ENCODE measurements at regions not wholly inside any gene's neighbourhood (a gene's known extent, or its start where the extent isn't known, plus 50 kb on each side); places are given as distances from the start of the nearest gene placed in this dataset.

- intact Hi-C loops (cut with micrococcal nuclease): no loop called here
- H3K4me1 Mint-ChIP-seq: no peaks in the 10 kb centered on the region
- 97% methylated on average over 5 of the region's 7 CpGs for WGBS (ENCODE audit: insufficient coverage)
- no peak overlapping the region for H3K9ac ChIP-seq (ENCODE audit: insufficient read depth, low read length, poor library complexity, severe bottlenecking)
- no peak overlapping the region for H3K27ac ChIP-seq (ENCODE audit: low read depth in 1 of 2, low read length in 2 of 2)
- H3K79me2 ChIP-seq (ENCODE audit: insufficient read depth, low read length): no peaks in the 10 kb centered on the region
- no peaks in the 10 kb centered on the region for H3K27me3 Mint-ChIP-seq (ENCODE audit: low read depth in 3 of 3)
- H3K27ac Mint-ChIP-seq: no peak overlapping the region
- no peak overlapping the region for H3K4me3 Mint-ChIP-seq
- H3K36me3 Mint-ChIP-seq: no peaks in the 10 kb centered on the region
- DNase-seq: no peak
- peaks cover 0 to 13% (median 6%) of the 10 kb centered on the region in 7 donors for H3K9me3 Mint-ChIP-seq
- H3K36me3 ChIP-seq (replicated peaks in 1 of 2; ENCODE audit: control insufficient read depth in 1 of 2, insufficient read depth in 2 of 2, low read length in 2 of 2): no peaks in the 10 kb centered on the region
- no peaks in the 10 kb centered on the region for H3K4me1 ChIP-seq (ENCODE audit: control insufficient read depth in 1 of 2, insufficient read depth in 2 of 2, low read length in 2 of 2)
- no peak overlapping the region for H2AFZ ChIP-seq (ENCODE audit: insufficient read depth, low read depth, low read length, poor library complexity, severe bottlenecking)
- H3K4me2 ChIP-seq (replicated peaks; ENCODE audit: extremely low read depth, low read length, poor library complexity, severe bottlenecking): no peak overlapping the region
- peaks cover 4 to 14% of the 10 kb centered on the region in 2 donors for H3K9me3 ChIP-seq (replicated peaks in 1 of 2; ENCODE audit: control insufficient read depth in 1 of 2, insufficient read depth in 1 of 2, low read length in 2 of 2)
- H3K27me3 ChIP-seq (ENCODE audit: control insufficient read depth in 2 of 2, insufficient read depth in 2 of 2, low read length in 2 of 2): no peaks in the 10 kb centered on the region
- TF ChIP-seq CTCF (IDR thresholded peaks at IDR 0.05): no peak
- H3K4me3 ChIP-seq (replicated peaks in 1 of 3; ENCODE audit: low read depth in 2 of 3, low read length in 3 of 3): no peak overlapping the region
- no peaks in the 10 kb centered on the region for H4K20me1 ChIP-seq (ENCODE audit: insufficient read depth, low read length)
Measured at GRCh38 chr3:1632128-1632527, 466.5 kb upstream of the CNTN4 start.

- Histone ChIP-seq H3K9me3 (replicated peaks in 1 of 2; ENCODE audit: control insufficient read depth in 1 of 2, insufficient read depth in 1 of 2, low read length in 2 of 2) (no peaks in the 10 kb centered on the region), H3K9ac (ENCODE audit: insufficient read depth, low read length, poor library complexity, severe bottlenecking) (no peak overlapping the region)
- WGBS (ENCODE audit: insufficient coverage): no CpG with 5 or more reads among the region's 1 CpG
Measured at GRCh38 chr3:1661839-1662238, 436.8 kb upstream of the CNTN4 start.

More at GRCh38 chr3:1661839-1662238, 436.8 kb upstream of the CNTN4 start:
- no peak overlapping the region for H3K4me2 ChIP-seq (replicated peaks; ENCODE audit: extremely low read depth, low read length, poor library complexity, severe bottlenecking)
- no peaks in the 10 kb centered on the region for H4K20me1 ChIP-seq (ENCODE audit: insufficient read depth, low read length)
- H3K36me3 ChIP-seq (replicated peaks in 1 of 2; ENCODE audit: control insufficient read depth in 1 of 2, insufficient read depth in 2 of 2, low read length in 2 of 2): no peaks in the 10 kb centered on the region
- no peak for DNase-seq
- H3K9me3 Mint-ChIP-seq: peaks cover 0 to 13% (median 4%) of the 10 kb centered on the region in 7 donors
- H3K27me3 ChIP-seq (ENCODE audit: control insufficient read depth in 2 of 2, insufficient read depth in 2 of 2, low read length in 2 of 2): no peaks in the 10 kb centered on the region
- H3K36me3 Mint-ChIP-seq: no peaks in the 10 kb centered on the region
- H3K4me1 ChIP-seq (ENCODE audit: control insufficient read depth in 1 of 2, insufficient read depth in 2 of 2, low read length in 2 of 2): no peaks in the 10 kb centered on the region
- intact Hi-C loops (cut with micrococcal nuclease): no loop called here
- TF ChIP-seq CTCF (IDR thresholded peaks at IDR 0.05): no peak
- no peak overlapping the region for H3K4me3 Mint-ChIP-seq
- no peak overlapping the region for H3K27ac ChIP-seq (ENCODE audit: low read depth in 1 of 2, low read length in 2 of 2)
- H3K79me2 ChIP-seq (ENCODE audit: insufficient read depth, low read length): no peaks in the 10 kb centered on the region
- no peak overlapping the region for H3K27ac Mint-ChIP-seq
- H2AFZ ChIP-seq (ENCODE audit: insufficient read depth, low read depth, low read length, poor library complexity, severe bottlenecking): no peak overlapping the region
- no peaks in the 10 kb centered on the region for H3K27me3 Mint-ChIP-seq (ENCODE audit: low read depth in 3 of 3)
- no peaks in the 10 kb centered on the region for H3K4me1 Mint-ChIP-seq
- no peak overlapping the region for H3K4me3 ChIP-seq (replicated peaks in 1 of 3; ENCODE audit: low read depth in 2 of 3, low read length in 3 of 3)
